ENCODE measurements at regions not wholly inside any gene's neighbourhood (a gene's known extent, or its start where the extent isn't known, plus 50 kb on each side); places are given as distances from the start of the nearest gene placed in this dataset.

- TF ChIP-seq CTCF (IDR thresholded peaks at IDR 0.05; ENCODE audit: control extremely low read depth in 1 of 3, insufficient read depth in 1 of 3, low read depth in 1 of 3, low read length in 3 of 3) (no peak), CHD1 (IDR thresholded peaks at IDR 0.05; ENCODE audit: low read depth, low read length) (no peak), MAX (IDR thresholded peaks at IDR 0.05) (no peak), CEBPB (IDR thresholded peaks at IDR 0.05; ENCODE audit: low read depth, low read length) (no peak), POLR2AphosphoS5 (IDR thresholded peaks at IDR 0.05; ENCODE audit: low read depth, low read length) (no peak), GABPA (IDR thresholded peaks at IDR 0.05; ENCODE audit: borderline replicate concordance, insufficient read depth, low read length) (no peak)
These were observed 114.6 kb upstream of the SESN3 start for GRCh38 chr11:95345651-95346050.
